ENCODE measurements at regions not wholly inside any gene's neighbourhood (a gene's known extent, or its start where the extent isn't known, plus 50 kb on each side); places are given as distances from the start of the nearest gene placed in this dataset.
"Not testable (repeated sequence)": the region's sequence is repeated elsewhere in the genome, so short reads cannot be mapped to it uniquely, and the experiment has no call there.

- H3K4me1 Mint-ChIP-seq = no peaks in the 10 kb centered on the region
- peaks cover 13% of the 10 kb centered on the region for H3K9me3 Mint-ChIP-seq
These were observed 615.4 kb upstream of the GBE1 start for GRCh38 chr3:82376883-82377282.

GRCh38 chr3:82373833-82374232 lies 612.4 kb upstream of the GBE1 start:
- not testable (repeated sequence) for H3K36me3 Mint-ChIP-seq, ATAC-seq, H3K27ac Mint-ChIP-seq, H3K4me3 Mint-ChIP-seq, H3K4me1 Mint-ChIP-seq, H3K27me3 Mint-ChIP-seq
- H3K9me3 Mint-ChIP-seq = peaks cover 13% of the 10 kb centered on the region

More at GRCh38 chr3:82376883-82377282, 615.4 kb upstream of the GBE1 start:
- Mint-ChIP-seq H3K27ac (no peak overlapping the region), H3K27me3 (no peaks in the 10 kb centered on the region), H3K4me3 (no peak overlapping the region), H3K36me3 (no peaks in the 10 kb centered on the region)
- ATAC-seq = no peak

DNA sequence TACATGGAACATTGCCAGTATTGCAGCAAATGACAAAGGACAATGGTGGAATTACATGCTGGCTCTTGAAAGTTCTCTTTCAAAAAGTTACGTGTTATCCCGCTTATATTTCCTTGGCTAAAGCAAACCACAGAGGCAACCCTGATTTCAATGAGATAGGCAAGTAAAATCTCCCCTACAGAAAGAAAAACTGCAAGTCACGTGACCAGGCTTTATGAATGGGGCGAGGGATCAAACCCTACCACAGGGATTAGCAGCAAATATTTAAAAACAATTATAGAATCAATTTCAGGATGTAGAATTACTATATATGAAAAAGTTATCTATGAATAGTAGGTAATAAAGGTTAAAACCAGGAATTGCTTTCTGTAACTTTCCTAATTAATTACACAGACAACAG lies 603.4 kb upstream of the GBE1 start:
- H3K27ac Mint-ChIP-seq = no peak overlapping the region
- H3K4me3 Mint-ChIP-seq = no peak overlapping the region
- ATAC-seq = no peak
- H3K36me3 Mint-ChIP-seq = no peaks in the 10 kb centered on the region
- H3K27me3 Mint-ChIP-seq = no peaks in the 10 kb centered on the region
- no peaks in the 10 kb centered on the region for H3K4me1 Mint-ChIP-seq
- peaks cover 4% of the 10 kb centered on the region for H3K9me3 Mint-ChIP-seq

- ATAC-seq = no peak
- H3K27me3 Mint-ChIP-seq = no peaks in the 10 kb centered on the region
- no peak overlapping the region for H3K27ac Mint-ChIP-seq
- no peaks in the 10 kb centered on the region for H3K36me3 Mint-ChIP-seq
- no peaks in the 10 kb centered on the region for H3K4me1 Mint-ChIP-seq
- no peak overlapping the region for H3K4me3 Mint-ChIP-seq
- H3K9me3 Mint-ChIP-seq = peaks cover 6% of the 10 kb centered on the region
These were observed 601.7 kb upstream of the GBE1 start for GRCh38 chr3:82363131-82363530.

GRCh38 chr3:82355228-82355627 lies 593.8 kb upstream of the GBE1 start:
- no peak for ATAC-seq
- Mint-ChIP-seq H3K9me3 (peaks cover 3% of the 10 kb centered on the region), H3K27me3 (no peaks in the 10 kb centered on the region), H3K4me1 (no peaks in the 10 kb centered on the region), H3K36me3 (no peaks in the 10 kb centered on the region), H3K27ac (no peak overlapping the region), H3K4me3 (no peak overlapping the region)

- Mint-ChIP-seq H3K9me3 (peaks cover 3% of the 10 kb centered on the region), H3K27me3 (no peaks in the 10 kb centered on the region), H3K4me1 (no peaks in the 10 kb centered on the region), H3K36me3 (no peaks in the 10 kb centered on the region), H3K27ac (no peak overlapping the region), H3K4me3 (no peak overlapping the region)
- no peak for ATAC-seq
These were observed 592.8 kb upstream of the GBE1 start for GRCh38 chr3:82354228-82354627.

DNA sequence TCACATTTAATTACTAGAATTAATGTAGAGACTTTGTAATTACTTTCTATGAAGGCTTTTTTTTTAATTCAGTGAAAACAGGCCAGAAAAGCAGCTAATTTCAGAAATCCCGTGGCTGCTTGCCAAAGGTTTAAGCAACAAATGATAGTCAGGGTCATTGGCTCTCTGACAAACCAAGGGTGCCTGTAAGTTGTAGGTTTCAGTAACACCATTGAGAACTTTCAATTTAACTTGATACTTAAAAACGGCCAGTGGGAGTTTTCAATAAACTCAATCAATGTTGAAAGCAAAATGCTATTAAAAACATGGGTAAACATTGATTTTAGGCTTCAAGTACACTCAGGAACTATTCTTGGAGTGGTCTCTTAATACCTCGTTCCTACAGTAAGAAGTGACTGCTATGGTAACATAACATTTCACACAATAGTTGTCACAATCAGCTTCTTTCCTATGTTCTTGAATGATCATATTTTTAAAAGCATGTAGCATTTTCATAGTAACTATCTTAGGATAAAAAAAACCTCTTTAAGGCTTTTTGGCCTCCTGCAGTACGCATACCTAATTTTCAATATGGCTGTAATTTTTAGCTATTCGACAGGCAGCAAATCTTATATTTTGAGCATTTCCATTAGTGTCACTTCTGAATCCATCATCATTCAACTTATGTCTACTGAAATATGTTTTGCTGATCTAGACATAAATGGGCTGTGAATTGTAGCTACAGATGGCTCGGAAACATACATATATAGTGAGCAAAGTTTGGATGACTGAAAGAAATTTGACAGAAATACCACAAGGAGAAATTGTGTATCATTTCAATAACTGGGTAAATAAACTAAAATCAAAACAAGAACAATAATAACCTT lies 592.1 kb upstream of the GBE1 start:
- no peak for ATAC-seq
- H3K4me3 Mint-ChIP-seq = no peak overlapping the region
- no peaks in the 10 kb centered on the region for H3K27me3 Mint-ChIP-seq
- H3K36me3 Mint-ChIP-seq = no peaks in the 10 kb centered on the region
- H3K27ac Mint-ChIP-seq = no peak overlapping the region
- no peaks in the 10 kb centered on the region for H3K4me1 Mint-ChIP-seq
- peaks cover 3% of the 10 kb centered on the region for H3K9me3 Mint-ChIP-seq

- H3K9me3 Mint-ChIP-seq = no peaks in the 10 kb centered on the region
- ATAC-seq = no peak
- H3K4me1 Mint-ChIP-seq = no peaks in the 10 kb centered on the region
- H3K27ac Mint-ChIP-seq = no peak overlapping the region
- no peaks in the 10 kb centered on the region for H3K27me3 Mint-ChIP-seq
- H3K4me3 Mint-ChIP-seq = no peak overlapping the region
- no peaks in the 10 kb centered on the region for H3K36me3 Mint-ChIP-seq
These were observed 586.1 kb upstream of the GBE1 start for GRCh38 chr3:82347585-82347984.

DNA sequence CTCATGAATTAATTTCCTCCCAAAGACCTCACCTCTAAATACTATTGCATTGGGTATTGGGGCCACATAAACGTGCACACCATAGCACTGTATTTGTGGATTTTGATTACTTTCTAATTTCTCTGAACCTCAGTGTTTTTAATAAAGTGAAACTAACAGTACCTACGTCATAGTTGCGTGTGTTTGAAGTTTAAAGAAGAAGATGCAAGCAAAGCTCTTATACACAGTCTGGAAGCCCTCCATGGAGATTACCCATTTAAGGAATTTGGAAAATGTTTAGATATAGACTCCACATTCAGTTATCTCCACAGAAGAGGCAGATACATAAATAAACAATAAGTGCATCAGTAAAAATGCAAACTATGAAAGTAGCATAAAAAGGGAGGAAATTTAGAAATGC lies 581.1 kb upstream of the GBE1 start:
- no peaks in the 10 kb centered on the region for H3K4me1 Mint-ChIP-seq
- H3K36me3 Mint-ChIP-seq = no peaks in the 10 kb centered on the region
- no peaks in the 10 kb centered on the region for H3K27me3 Mint-ChIP-seq
- no peak overlapping the region for H3K4me3 Mint-ChIP-seq
- no peak overlapping the region for H3K27ac Mint-ChIP-seq
- ATAC-seq = no peak
- H3K9me3 Mint-ChIP-seq = no peaks in the 10 kb centered on the region

GRCh38 chr3:82329300-82329699 lies 567.9 kb upstream of the GBE1 start:
- peaks cover 2% of the 10 kb centered on the region for H3K9me3 Mint-ChIP-seq
- H3K27me3 Mint-ChIP-seq = no peaks in the 10 kb centered on the region
- H3K4me1 Mint-ChIP-seq = no peaks in the 10 kb centered on the region
- no peak overlapping the region for H3K4me3 Mint-ChIP-seq
- no peak for ATAC-seq
- H3K36me3 Mint-ChIP-seq = no peaks in the 10 kb centered on the region
- no peak overlapping the region for H3K27ac Mint-ChIP-seq

- Mint-ChIP-seq H3K9me3 (peaks cover 3% of the 10 kb centered on the region), H3K4me3 (no peak overlapping the region), H3K27me3 (no peaks in the 10 kb centered on the region), H3K27ac (no peak overlapping the region), H3K36me3 (no peaks in the 10 kb centered on the region), H3K4me1 (no peaks in the 10 kb centered on the region)
- no peak for ATAC-seq
These were observed 550.5 kb upstream of the GBE1 start for GRCh38 chr3:82311901-82312300.

DNA sequence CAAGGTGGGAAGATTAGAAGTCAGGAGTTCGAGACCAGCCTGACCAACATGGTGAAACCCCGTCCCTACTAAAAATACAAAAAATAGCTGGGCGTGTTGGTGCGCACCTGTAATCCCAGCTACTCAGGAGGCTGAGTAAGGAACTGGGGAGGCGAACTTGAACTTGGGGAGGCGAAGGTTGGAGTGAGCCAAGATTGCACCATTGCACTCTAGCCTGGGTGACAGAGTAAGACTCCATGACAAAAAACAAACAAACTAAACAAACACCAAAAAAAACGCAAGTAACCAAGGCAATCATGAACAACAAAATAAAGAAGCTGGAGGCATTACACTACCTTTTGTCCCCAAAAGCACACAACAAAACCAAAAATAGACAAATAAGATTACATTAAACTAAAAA lies 547.3 kb upstream of the GBE1 start:
- no peak for ATAC-seq

GRCh38 chr3:82306189-82306588 lies 544.7 kb upstream of the GBE1 start:
- ATAC-seq = no peak
- Mint-ChIP-seq H3K9me3 (peaks cover 7% of the 10 kb centered on the region), H3K27ac (no peak overlapping the region), H3K27me3 (no peaks in the 10 kb centered on the region), H3K4me3 (no peak overlapping the region), H3K4me1 (no peaks in the 10 kb centered on the region), H3K36me3 (no peaks in the 10 kb centered on the region)

More for the DNA sequence above, 547.3 kb upstream of the GBE1 start:
- Mint-ChIP-seq H3K27me3 (no peaks in the 10 kb centered on the region), H3K36me3 (no peaks in the 10 kb centered on the region), H3K9me3 (peaks cover 7% of the 10 kb centered on the region), H3K4me1 (no peaks in the 10 kb centered on the region), H3K4me3 (no peak overlapping the region), H3K27ac (no peak overlapping the region)

- Mint-ChIP-seq H3K27me3 (no peaks in the 10 kb centered on the region), H3K4me1 (no peaks in the 10 kb centered on the region), H3K4me3 (no peak overlapping the region), H3K9me3 (no peaks in the 10 kb centered on the region), H3K36me3 (no peaks in the 10 kb centered on the region), H3K27ac (no peak overlapping the region)
- no peak for ATAC-seq
These were observed 533.2 kb upstream of the GBE1 start for GRCh38 chr3:82294609-82295008.

- no peak overlapping the region for H3K4me3 Mint-ChIP-seq
- no peak for ATAC-seq
- H3K9me3 Mint-ChIP-seq = no peaks in the 10 kb centered on the region
- no peaks in the 10 kb centered on the region for H3K4me1 Mint-ChIP-seq
- H3K27ac Mint-ChIP-seq = no peak overlapping the region
- no peaks in the 10 kb centered on the region for H3K27me3 Mint-ChIP-seq
- H3K36me3 Mint-ChIP-seq = no peaks in the 10 kb centered on the region
These were observed 532.4 kb upstream of the GBE1 start for GRCh38 chr3:82293867-82294266.

DNA sequence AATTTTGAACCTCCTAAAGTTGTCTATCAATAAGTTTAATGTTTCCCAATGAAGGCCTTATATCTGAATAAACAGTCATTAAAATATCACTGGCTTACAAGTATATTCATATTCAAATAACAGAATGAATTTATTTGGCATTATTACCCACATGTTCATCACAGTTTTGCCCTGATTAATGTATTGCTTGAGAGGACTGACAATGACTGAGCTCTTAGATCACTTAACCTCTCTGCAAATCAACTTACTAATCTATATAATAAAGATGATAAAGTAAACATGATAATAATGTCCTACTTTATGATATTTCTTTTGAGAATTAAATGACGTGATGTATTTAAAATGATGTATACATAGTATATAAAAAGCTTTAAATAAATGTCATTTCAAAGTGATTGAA lies 532.0 kb upstream of the GBE1 start:
- H3K9me3 Mint-ChIP-seq = no peaks in the 10 kb centered on the region
- no peak overlapping the region for H3K4me3 Mint-ChIP-seq

More for the DNA sequence above, 532.0 kb upstream of the GBE1 start:
- no peak for ATAC-seq
- Mint-ChIP-seq H3K36me3 (no peaks in the 10 kb centered on the region), H3K27ac (no peak overlapping the region), H3K4me1 (no peaks in the 10 kb centered on the region), H3K27me3 (no peaks in the 10 kb centered on the region)

Measured in stimulated activated memory B cell treated with anti-CD40 and anti-IgM and Interleukin-4, amounts not matched to agents 10 μg/mL and 1 μg/mL and 100 μg/mL, for 72 hours (primary cell).